Endodermal cell (in vitro differentiated cells): ENCODE measurements at regions not wholly inside any gene's neighbourhood (a gene's known extent, or its start where the extent isn't known, plus 50 kb on each side); places are given as distances from the start of the nearest gene placed in this dataset.

Experiments used
- DNase-seq: peaks from one replicate; pipeline ENCODE4 v3.0.0-alpha.2; 2017
- H3K27ac ChIP-seq: 2 replicates; pipeline ENCODE4 v1.5.1; 2013; ENCODE audit warnings: mild to moderate bottlenecking, low read depth, low read length, moderate library complexity
- H3K27me3 ChIP-seq: 2 replicates; pipeline ENCODE4 v1.6.1; 2013; ENCODE audit warnings: mild to moderate bottlenecking, low read length, moderate library complexity; ENCODE audit not compliant: insufficient read depth, control insufficient read depth, poor library complexity, severe bottlenecking
- H3K36me3 ChIP-seq: 2 replicates; pipeline ENCODE4 v1.7.0; 2013; ENCODE audit warnings: mild to moderate bottlenecking, low read length, moderate library complexity; ENCODE audit not compliant: control insufficient read depth, insufficient read depth
- H3K4me1 ChIP-seq: one replicate; pipeline ENCODE4 v1.7.0; 2013; ENCODE audit warnings: low read length; ENCODE audit not compliant: control insufficient read depth, insufficient read depth
- H3K4me3 ChIP-seq: 2 replicates; pipeline ENCODE4 v1.5.1; 2013; ENCODE audit warnings: mild to moderate bottlenecking, low read length, moderate library complexity
- H3K9ac ChIP-seq: 2 replicates; pipeline ENCODE4 v1.6.1; 2013; ENCODE audit warnings: mild to moderate bottlenecking, low read length, moderate library complexity; ENCODE audit not compliant: poor library complexity, severe bottlenecking; ENCODE audit errors: extremely low read depth
- H3K9me3 ChIP-seq: 2 replicates; pipeline ENCODE4 v1.6.1; 2013; ENCODE audit warnings: mild to moderate bottlenecking, low read length, moderate library complexity; ENCODE audit not compliant: control insufficient read depth
- H3K27ac Mint-ChIP-seq: 2 replicates; pipeline ENCODE4 v1.8.0; 2020; ENCODE audit warnings: mixed read lengths
- H3K27me3 Mint-ChIP-seq: 2 replicates; pipeline ENCODE4 v1.8.0; 2021; ENCODE audit warnings: mild to moderate bottlenecking, mixed read lengths; ENCODE audit not compliant: insufficient read depth
- H3K36me3 Mint-ChIP-seq: 2 replicates; pipeline ENCODE4 v1.8.0; 2020; ENCODE audit warnings: low read depth, mixed read lengths
- H3K4me1 Mint-ChIP-seq: 2 replicates; pipeline ENCODE4 v1.8.0; 2020; ENCODE audit warnings: mixed read lengths
- H3K4me3 Mint-ChIP-seq: 2 replicates; pipeline ENCODE4 v1.8.0; 2020; ENCODE audit warnings: mild to moderate bottlenecking, moderate library complexity, mixed read lengths
- H3K9me3 Mint-ChIP-seq: 2 replicates; pipeline ENCODE4 v1.8.0; 2020; ENCODE audit warnings: mild to moderate bottlenecking, mixed read lengths
- WGBS, 2 experiments: methylation state at CpG; one replicate each; pipeline versions ENCODE4 v1.1.5 to v1.1.7; 2013; ENCODE audit warnings: missing lambda C conversion rate in 2 of 2, mixed read lengths in 1 of 2; ENCODE audit not compliant: insufficient coverage in 1 of 2, insufficient read length in 1 of 2; 5-methylcytosine and 5-hydroxymethylcytosine counted together
- TF ChIP-seq, protein P1 (sequence below): fragments of 200-600 bp; sonication (generic); conservative IDR thresholded peaks from 2 replicates; pipeline ENCODE4 v1.5.0; 2021; ENCODE audit warnings: antibody characterized with exemption, mild to moderate bottlenecking

DNA sequence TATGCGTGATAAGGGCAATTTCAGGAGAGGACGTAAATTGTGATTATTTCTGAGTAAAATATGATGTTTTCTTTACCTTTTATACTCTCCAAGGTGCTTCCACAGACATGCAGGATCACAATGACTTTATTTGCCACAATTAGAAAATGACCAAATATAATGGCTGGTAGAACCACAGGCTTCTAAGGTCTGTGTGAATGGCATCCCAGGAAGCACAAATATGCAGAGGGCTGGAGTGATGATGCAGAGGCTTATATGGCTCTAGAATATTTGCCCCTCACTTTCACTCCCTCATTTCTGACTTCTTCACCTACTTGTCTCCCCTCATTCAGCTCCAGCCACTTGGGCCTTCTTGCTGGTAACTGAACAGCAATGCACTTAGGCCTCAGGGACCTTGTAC is 502.1 kb upstream of the MAP3K7 start:
- H3K9ac ChIP-seq: no peak overlapping the region
- peaks cover 4% of the 10 kb centered on the region for H3K4me1 ChIP-seq
- Mint-ChIP-seq H3K27me3 (no peaks in the 10 kb centered on the region), H3K36me3 (peaks cover 3% of the 10 kb centered on the region), H3K4me3 (no peak overlapping the region), H3K27ac (peak overlapping the region; percentile 90), H3K9me3 (peaks cover 1% of the 10 kb centered on the region), H3K4me1 (peaks cover 40% of the 10 kb centered on the region)
- no peak for DNase-seq
- H3K27me3 ChIP-seq: no peaks in the 10 kb centered on the region
- no peak overlapping the region for H3K4me3 ChIP-seq
- TF ChIP-seq, protein P1, sequence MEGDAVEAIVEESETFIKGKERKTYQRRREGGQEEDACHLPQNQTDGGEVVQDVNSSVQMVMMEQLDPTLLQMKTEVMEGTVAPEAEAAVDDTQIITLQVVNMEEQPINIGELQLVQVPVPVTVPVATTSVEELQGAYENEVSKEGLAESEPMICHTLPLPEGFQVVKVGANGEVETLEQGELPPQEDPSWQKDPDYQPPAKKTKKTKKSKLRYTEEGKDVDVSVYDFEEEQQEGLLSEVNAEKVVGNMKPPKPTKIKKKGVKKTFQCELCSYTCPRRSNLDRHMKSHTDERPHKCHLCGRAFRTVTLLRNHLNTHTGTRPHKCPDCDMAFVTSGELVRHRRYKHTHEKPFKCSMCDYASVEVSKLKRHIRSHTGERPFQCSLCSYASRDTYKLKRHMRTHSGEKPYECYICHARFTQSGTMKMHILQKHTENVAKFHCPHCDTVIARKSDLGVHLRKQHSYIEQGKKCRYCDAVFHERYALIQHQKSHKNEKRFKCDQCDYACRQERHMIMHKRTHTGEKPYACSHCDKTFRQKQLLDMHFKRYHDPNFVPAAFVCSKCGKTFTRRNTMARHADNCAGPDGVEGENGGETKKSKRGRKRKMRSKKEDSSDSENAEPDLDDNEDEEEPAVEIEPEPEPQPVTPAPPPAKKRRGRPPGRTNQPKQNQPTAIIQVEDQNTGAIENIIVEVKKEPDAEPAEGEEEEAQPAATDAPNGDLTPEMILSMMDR: no peak
- WGBS, 2 experiments: 90% methylated on average over 2 of the region's 2 CpGs; no CpG with 5 or more reads in 1 of the 2 experiments
- no peaks in the 10 kb centered on the region for H3K36me3 ChIP-seq
- H3K9me3 ChIP-seq: no peaks in the 10 kb centered on the region
- H3K27ac ChIP-seq: no peak overlapping the region

DNA sequence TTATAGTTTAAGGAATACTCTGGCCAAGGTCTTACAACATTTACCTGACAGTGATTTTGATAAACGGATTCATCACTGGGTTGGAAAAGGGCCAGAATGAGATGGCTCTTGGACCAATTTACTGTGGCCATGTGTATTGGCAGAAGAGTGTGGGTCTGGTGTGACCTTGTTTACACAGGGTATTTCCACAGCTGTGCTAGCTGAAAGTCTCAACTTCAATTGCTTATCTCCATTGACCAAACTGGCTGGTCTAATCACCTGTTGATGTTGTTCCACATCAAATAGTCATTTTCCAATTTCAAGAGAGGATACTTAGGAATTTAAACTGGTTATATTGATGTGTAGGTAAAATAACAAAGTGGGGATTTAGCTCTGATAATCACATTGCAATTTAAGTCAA is 501.6 kb upstream of the MAP3K7 start:
- no peaks in the 10 kb centered on the region for H3K27me3 ChIP-seq
- DNase-seq: peak; percentile 53
- peak overlapping the region; percentile 75 for H3K9ac ChIP-seq
- peaks cover 4% of the 10 kb centered on the region for H3K4me1 ChIP-seq
- peak overlapping the region; percentile 90 for H3K27ac Mint-ChIP-seq
- no peaks in the 10 kb centered on the region for H3K36me3 ChIP-seq
- no peaks in the 10 kb centered on the region for H3K9me3 ChIP-seq
- peak overlapping the region; percentile 36 for H3K4me3 ChIP-seq
- no peaks in the 10 kb centered on the region for H3K27me3 Mint-ChIP-seq
- 81% methylated on average over 1 of the region's 1 CpG; no CpG with 5 or more reads in 1 of the 2 experiments for WGBS, 2 experiments
- peaks cover 44% of the 10 kb centered on the region for H3K4me1 Mint-ChIP-seq
- peaks cover 1% of the 10 kb centered on the region for H3K9me3 Mint-ChIP-seq
- H3K36me3 Mint-ChIP-seq: peaks cover 3% of the 10 kb centered on the region
- no peak overlapping the region for H3K4me3 Mint-ChIP-seq
- H3K27ac ChIP-seq: no peak overlapping the region
- TF ChIP-seq, protein P1: no peak

DNA sequence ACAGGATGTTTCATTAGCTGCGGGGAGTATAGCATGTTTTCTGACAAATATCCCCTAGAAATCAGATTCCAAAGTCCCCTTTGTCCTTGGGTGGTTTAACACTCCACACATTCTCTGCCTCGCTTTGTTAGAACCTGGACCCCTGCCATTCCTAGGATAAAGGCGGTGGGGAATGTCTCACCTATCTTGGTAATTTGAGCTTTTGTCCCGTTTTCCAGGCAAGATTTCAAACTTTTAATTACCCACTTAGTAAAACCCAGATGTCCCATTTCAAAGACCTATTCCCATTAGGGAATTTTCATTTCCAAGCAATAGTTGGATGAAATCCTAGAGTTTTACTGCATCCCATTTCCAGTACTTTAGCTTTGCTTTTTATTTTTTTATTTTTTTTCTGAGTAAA is 501.0 kb upstream of the MAP3K7 start:
- Histone ChIP-seq H3K27ac (peak overlapping the region; percentile 21), H3K4me3 (peak overlapping the region; percentile 38), H3K4me1 (peaks cover 4% of the 10 kb centered on the region), H3K27me3 (no peaks in the 10 kb centered on the region), H3K9me3 (no peaks in the 10 kb centered on the region), H3K9ac (peak overlapping the region; percentile 75), H3K36me3 (no peaks in the 10 kb centered on the region)
- H3K4me1 Mint-ChIP-seq: peaks cover 50% of the 10 kb centered on the region
- TF ChIP-seq, protein P1: no peak
- peaks cover 3% of the 10 kb centered on the region for H3K36me3 Mint-ChIP-seq
- peak overlapping the region; percentile 1 for H3K4me3 Mint-ChIP-seq
- WGBS, 2 experiments: 5 to 11% methylated on average over 3 to 4 of the region's 4 CpGs
- H3K27ac Mint-ChIP-seq: peak overlapping the region; percentile 90
- DNase-seq: peak; percentile 88
- H3K9me3 Mint-ChIP-seq: peaks cover 1% of the 10 kb centered on the region
- no peaks in the 10 kb centered on the region for H3K27me3 Mint-ChIP-seq
